ENCODE measurements at regions not wholly inside any gene's neighbourhood (a gene's known extent, or its start where the extent isn't known, plus 50 kb on each side); places are given as distances from the start of the nearest gene placed in this dataset.

DNA sequence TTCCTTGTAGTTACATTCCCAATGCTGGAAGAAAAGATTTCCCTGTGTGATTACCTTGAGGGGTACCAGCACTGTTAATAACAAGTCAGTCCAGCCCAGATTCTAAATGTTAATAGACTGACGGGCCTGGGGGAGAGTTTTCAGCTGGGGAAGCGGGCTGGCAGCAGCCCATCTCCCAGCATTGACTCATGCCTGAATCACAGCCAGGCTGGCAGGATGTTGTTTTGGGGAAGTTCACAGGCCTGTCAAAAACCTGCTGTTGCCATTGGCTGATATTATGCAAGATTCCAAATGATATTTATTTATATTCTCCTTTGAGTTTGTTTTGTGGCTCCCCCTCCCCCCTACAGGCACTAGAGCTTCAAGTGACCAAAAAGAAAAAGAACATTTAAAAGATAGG lies 213.9 kb upstream of the CNR1 start:
- no peak for DNase-seq (ENCODE audit: low spot score)

DNA sequence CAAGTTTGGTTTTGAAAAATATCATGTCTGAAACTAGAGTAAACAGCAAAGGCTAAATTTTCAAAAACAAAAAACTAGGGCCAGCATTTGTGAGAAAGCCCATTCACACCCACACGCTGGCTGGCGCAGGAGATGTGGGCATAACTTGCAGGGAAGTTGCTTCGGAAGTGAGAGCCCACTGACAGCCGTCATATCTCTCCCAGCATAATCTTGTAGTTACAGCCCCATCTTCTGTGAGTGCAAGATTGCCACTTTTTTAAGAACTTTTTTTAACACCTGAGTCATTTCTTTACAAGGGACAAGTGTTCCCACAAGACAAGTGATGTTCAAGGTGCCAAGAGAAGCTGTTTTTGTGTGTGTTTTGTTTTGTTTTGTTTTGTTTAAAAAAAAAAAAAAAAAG lies 212.5 kb upstream of the CNR1 start:
- DNase-seq (ENCODE audit: low spot score): no peak

DNA sequence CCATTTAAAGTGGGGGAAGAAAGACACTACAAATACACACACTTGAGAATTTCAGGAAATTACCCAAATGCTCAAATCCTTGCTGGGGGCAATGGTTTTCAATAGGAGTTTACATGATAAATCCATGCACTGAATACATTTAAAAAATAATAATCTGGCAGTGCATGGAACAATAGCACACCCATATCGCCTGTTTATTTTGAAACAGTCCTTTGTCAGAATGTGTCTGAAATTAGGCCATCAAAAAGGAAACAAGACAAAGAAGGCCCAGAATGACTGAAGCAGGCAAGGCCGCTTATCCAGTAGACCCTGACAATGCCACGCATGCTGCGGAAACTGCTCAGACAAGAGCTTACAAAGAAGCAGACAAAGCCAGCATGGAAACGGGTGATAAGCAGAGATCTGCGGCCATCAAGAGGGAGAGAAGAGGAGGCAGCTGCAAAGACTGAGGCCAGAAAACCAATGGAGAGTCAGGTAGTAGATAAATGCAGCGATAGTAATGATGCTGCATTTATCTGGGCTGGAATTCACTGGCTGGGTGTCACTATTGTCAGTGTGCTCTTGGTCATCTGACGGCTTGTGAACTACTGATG lies 211.9 kb upstream of the CNR1 start:
- DNase-seq (ENCODE audit: low spot score): no peak

DNA sequence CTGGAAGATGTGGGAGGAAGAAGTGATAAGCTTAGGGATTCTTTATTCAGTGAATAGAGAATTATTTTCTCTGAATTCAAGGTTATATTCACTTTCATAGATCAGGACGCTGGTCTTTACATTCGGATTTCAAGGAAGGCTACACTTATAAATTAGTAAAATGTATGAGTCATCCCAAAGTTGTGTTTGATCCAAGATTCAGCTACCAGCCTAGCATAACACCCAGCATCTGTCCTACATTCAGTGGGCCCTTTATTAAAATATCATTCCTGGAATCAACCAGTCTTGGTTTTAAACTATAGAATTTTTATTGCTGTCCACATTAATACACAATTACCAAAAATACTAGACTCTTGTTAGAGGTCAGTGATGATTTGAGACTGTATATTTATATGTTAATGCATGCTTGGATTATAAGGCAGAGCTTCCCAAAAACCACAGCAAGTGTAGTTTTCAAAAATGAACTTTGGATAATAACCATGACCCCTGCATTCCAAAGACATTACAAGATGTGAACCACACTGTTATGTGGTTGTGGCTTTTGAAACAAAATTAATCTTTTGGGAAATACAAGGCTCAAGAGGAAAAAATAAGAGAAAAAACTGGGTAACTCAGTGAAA lies 210.7 kb upstream of the CNR1 start:
- DNase-seq (ENCODE audit: low spot score): no peak

DNA sequence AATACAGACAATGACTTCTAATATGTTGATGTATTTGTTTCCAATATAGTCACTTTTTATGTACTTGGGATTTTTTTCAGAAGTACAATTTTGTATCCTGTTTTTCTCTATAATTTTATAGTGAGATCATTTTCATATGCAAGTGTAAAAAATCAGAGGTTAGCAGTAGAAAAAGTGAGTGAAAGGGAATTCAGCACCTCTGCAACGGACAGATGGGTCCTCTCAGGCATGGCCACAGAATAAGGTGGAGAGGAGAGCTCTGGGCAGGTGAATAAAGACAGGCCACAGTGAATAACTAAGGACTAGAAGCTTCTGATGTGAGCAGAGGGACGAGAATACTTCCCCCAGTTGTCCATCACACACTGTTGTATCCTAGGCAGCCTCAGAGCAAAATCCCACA lies 210.1 kb upstream of the CNR1 start:
- no peak for DNase-seq (ENCODE audit: low spot score)

DNA sequence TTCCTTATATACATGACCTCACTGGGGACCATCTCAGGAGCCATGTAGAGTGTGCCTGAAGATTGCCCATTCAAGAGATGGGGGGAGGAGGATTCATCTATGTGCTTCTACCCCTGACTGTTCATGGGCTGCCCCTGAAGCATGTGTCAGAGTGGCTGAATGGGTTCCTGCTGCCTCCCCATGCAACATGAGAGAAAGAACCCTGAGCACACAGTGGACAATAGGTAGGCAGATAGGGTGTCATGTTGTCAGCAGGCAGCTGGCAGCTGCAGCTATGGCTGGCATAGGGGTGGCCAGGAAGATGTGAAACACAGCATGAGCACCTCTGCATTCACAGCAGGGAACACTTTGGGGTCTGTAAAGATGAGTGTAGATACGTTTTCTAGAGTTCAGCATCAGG lies 208.4 kb upstream of the CNR1 start:
- DNase-seq (ENCODE audit: low spot score): no peak

DNA sequence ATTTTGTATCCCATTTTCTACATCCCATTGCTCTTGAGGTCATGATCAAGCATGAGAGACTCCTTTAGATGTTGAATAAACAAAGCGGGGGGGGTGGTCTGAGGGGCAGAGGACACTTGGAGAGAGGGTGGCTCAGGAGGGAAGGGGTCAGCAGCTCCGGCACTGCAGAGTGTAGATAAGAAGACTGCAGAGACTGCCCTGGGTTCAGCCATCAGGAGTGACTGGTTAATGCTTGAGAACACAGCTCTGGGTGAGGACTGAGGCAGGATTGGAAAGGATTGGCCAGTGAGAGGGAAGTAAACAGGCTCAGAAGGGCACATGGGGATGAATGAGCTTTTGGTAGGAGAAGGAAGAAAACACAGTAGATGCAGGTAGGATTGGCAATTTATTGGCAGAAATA lies 205.3 kb upstream of the CNR1 start:
- DNase-seq (ENCODE audit: low spot score): no peak

DNA sequence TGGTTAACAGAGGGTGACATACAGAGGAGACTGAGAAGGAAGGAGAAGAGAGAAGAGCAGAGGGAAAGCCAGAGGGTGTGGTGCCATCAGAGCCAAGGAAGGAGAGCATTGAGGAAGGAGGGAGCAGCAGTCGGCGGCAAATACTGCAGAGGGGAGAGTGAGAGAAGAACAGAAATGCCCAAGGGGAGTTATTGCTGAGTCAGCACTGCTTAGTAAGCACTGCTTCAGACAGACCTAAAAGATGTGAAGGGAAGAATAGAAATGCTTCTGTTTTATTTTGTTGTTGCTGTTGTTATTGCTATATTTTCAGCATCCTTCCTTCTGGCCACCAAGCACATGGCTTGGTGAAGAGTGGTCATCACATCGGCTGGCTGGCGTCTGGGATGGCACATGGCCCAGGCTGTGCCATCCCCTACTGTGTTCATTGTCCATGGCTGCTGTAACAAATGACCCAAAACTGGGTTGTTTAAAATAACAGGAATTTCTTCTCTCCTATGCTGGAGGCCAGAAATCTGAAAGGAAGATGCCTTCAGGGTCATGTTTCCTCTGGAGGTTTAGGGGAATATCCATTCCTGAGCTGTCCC lies 204.1 kb upstream of the CNR1 start:
- DNase-seq (ENCODE audit: low spot score): no peak

DNA sequence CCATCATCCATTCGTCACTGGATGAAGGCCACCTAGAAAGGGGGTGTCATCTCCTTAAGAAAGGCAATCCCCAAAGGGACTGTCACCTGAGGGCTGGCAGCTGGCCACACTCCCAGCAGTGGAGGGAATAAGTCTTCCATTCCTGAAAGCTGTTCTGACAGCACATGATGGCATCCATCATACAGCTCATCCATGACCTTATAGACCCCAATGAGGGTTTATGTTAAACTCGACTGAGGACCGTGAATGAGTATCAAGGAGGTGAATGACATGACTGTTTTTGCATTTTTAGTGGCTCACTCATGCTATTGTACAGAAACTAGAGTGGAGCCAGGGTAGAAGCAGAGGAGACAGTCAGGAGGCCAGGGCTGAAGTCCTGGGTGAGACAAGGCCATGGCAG lies 203.1 kb upstream of the CNR1 start:
- no peak for DNase-seq (ENCODE audit: low spot score)

DNA sequence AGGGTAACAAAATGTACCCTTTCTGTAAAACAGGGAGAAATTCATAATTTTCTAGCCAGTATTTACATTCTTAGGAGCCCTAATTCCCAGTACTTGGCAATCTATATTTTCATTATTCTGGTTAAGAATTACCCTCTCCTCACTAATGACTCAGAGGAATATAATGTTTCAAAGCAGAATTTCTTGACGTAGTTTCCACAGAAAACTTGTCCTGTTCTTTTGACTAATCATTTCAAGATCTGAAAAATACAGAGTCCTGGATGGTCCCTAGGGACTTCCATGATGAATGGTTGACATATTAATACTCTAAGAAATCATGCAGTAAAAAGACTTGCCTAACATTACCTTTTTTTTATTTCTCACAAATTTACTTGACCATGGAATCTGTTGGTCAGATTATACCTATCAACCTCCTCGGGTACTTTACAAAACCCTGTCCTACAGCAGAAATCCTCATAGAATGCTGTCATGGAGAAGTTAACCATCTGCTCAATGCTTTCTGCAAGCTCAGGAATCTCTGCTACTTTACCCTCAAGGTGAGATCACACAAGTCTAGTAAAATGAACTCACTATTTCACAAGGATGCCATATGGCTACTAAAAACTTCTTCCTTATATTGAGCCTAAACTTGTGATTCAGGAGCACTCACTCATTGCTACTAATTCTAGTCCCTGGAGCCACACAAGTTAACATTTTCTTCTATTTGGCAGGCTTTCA lies 202.1 kb upstream of the CNR1 start:
- no peak for DNase-seq (ENCODE audit: low spot score)

DNA sequence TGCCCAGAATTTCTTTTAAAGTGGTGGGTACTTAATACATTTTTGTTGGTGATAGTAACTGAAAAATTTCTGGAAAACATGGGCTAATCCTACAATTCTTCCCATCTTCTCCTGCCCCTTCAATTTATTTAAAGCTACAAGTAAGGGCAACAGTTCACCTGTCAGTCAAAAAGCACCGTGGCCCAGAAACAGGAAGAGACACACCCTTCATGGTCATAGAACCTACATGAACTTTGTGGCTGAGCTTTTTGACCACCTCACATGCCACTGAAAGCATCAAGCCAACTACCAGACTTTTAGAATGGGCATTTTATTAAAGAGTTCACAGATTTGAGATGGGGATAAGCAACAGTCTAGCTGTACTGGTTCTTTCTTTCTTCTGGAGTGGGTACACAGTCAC lies 201.1 kb upstream of the CNR1 start:
- DNase-seq (ENCODE audit: low spot score): no peak

DNA sequence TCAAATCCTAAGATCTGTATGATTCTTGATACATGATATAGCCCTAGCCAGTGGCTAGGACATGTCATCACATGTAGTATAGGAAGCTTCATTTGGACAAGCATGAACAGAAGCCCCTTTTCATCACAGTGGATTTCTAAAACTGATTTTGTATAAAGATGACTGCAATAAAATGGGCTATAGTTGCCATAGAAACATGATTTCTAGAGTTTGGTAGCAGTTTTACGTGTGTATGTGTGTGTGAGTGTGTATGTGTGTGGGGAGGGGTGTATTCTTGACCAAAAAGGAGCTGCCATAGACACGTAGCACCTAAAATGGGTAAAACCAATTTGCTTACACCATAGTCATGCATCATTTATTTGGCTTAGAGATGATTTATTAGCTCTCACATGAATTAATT lies 200.5 kb upstream of the CNR1 start:
- no peak for DNase-seq (ENCODE audit: low spot score)

DNA sequence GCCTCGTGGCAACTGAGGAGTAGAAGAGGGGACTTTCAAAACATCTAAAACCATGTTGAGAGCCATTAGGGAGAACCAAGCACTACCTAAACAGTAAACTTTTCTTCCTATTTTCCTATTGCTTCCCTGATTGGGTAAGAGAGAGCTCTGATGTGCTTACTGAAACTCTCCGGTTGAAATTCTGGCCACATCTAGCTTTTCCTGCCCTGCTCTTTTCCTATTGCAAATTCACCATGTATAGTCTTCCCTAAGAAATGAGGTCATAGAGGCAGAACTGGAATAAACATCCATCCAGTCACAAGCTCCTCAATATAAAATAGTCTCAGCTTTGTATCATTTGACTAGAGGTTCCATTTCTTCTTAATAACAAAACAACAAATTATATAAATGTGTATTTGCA lies 199.5 kb upstream of the CNR1 start:
- DNase-seq (ENCODE audit: low spot score): no peak

DNA sequence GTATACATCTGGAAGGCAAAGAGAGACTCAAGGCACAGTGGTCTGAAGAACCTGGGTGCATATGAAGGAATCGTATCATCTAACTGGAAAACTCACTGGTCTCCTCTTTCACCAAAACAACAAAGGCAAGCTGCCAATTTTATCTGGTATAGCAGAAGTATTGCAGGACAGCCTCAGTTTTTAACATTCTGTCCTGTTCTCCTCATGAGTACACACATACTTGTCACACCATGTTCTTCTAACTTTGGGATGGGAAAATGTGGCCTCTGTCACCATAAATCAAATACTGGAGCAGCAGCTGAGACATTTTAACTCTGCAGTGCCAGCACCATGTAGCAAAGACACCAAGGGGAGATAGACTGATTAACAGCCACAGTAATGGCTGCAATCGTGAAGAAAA lies 199.1 kb upstream of the CNR1 start:
- DNase-seq (ENCODE audit: low spot score): no peak

DNA sequence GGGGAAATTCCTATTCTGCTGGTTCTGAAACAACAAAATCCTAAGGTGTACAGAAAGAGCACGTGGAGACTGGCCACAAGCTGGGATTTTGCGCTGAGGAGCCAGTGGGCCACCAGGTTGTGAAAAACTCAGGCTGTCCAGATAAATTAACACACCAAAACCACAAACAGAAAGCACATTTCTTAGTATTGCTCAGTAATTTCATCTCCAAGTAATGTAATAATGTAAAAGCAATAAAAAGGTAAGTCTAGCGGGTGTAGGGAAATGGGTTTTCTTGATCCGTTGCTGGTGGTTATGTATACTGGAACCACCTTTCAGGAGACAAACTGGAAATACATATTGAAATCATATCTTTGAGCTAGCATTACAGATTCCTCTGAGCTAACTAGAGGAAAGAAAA lies 195.6 kb upstream of the CNR1 start:
- no peak for DNase-seq (ENCODE audit: low spot score)

DNA sequence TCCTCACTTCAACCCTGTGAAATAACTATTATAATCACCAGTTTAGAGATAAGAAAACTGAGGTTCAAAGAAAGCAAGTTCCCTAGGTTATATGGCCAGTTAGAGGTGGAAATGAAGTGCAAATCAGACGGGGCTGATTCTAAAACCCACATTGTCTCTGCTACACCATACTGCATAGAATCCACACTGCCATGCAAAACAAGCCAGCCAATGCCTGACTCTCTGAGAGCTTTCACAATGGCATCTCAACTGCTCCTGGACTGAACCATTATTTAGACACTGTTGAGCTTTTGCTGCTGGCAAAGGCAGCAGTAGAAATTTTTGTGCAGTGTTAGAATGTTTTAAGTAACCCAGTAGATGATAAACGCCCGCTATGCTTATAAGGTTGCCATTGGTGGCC lies 195.2 kb upstream of the CNR1 start:
- no peak for DNase-seq (ENCODE audit: low spot score)

DNA sequence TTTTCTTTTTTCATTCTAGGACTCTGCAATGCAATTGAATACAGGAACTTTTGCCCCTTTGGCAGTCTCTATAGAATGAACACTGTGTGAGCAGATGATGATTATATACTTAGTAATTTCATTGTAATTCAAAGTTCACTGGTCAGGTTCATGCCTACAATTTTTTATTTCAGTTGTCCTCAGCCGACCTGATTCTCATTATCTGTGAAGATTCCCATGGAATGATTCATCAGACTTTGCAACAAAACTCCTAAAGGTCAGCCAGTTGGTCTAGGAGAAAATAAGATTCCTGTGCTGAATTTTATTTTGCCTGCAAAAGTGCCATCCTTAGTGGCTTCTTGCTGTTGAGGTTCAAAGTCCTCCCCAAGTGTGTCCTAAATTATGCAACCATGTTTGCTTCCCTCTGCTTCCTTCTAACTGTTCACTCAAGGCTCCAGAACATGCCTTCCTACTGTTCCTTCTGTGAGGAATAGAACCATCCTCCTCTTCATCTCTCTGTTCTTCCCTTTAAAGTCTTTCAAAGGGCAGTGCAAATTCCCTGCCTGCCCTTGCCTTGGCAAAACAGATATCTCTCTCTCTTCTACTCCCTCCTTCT lies 194.2 kb upstream of the CNR1 start:
- DNase-seq (ENCODE audit: low spot score): no peak

DNA sequence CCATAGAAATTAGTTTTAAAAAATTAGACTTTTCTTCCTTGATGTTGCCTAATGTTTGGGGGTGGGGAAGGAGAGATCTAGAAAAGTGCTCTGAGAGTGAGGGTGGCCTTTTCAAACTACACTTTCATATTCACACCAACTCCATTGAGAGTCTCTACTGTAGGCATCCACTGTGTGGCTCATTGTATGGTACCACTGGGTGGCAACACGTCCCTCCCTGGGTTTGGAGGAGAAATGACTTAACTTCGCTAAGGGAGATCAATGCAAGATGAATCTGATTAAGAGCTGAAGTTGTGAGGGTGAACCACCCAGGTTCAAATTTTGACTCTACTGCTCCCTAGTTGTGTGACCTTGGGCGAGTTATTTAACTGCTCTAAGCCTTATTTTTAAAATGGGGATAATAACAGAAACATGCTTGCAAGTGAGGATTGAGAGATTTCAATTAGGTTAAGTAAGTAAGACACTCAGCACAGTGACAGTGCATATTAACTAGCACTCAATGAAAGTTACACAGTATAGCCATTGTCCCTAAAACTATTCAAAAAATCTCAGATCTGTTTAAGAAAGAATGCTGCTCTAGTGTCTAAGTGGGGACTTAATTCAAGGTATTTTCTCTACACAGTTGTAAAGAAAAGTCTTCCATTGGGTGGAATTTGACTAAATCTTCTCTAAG lies 193.5 kb upstream of the CNR1 start:
- DNase-seq (ENCODE audit: low spot score): no peak

DNA sequence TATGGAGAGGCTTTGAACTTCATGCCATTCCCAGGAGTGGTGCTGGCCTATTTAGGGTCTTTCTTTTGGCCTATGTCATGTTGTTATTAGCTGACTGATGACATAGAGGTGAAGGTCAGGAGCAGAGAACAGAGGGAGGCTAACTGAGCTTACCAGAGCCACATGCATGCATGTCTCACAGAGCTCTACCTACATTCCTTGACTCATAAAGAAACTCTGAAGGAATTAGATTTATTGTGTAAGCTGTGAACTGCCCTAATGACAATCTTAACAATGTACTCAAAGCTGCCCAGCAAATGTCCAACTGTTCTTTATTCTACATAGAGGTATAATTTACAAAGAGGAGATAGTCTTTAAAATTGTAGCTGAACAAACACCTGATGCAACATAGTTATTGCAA lies 192.7 kb upstream of the CNR1 start:
- DNase-seq (ENCODE audit: low spot score): no peak

DNA sequence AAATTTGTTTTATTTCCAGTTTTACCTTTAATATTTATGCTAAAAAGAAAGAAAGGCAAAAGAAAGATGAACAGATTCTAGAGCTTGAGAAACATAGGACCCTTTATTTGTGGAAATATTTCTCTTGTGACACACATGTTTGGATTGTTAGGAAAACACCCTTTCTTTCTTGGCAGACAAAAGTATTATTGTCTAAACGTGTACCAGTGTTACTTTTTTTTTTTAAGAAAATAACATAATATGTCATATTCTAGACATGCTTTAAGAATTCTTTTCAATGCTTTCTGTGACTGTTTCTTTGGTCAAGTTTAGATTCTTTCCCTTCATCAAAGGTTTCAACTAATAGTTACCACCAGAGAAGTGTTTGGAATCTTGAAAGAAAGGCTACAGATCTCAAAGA lies 183.4 kb upstream of the CNR1 start:
- DNase-seq (ENCODE audit: low spot score): no peak

DNA sequence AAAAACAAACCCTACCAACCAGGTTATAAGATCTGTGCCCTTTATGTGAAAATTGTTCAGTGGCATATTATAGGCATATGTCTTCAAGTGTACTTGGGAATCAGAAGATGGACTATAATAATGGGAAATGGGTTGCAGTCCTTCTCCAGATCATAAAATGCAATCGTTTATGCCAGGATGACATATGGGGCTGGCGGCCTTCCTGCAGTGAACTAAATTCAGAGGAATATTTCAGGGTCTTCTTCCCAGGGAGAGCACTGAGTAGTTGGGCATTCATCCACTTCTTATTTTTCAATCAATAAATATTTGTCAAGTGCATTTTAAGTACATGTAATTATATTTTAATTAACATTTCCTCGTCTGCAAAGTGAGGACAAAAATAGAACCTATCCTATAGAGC lies 176.2 kb upstream of the CNR1 start:
- DNase-seq (ENCODE audit: low spot score): no peak

DNA sequence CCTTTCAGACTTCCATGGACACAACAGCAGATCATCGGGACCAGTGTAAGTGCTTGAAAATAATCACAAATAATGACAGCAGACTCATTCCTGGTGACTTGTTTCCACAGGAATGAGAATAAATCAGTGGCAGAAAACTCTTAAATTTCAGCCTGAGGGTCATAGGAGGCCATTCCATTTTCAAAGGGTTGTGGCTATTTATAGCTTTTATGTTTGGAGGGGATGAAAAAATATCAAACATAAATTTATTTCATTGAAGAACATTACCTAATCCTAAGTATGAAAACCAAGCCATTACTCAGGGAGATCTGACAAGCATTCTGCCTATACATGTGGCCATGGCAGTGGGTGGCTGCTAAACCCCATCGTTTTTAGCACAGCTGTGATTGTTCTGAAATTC lies 173.6 kb upstream of the CNR1 start:
- no peak for DNase-seq (ENCODE audit: low spot score)

DNA sequence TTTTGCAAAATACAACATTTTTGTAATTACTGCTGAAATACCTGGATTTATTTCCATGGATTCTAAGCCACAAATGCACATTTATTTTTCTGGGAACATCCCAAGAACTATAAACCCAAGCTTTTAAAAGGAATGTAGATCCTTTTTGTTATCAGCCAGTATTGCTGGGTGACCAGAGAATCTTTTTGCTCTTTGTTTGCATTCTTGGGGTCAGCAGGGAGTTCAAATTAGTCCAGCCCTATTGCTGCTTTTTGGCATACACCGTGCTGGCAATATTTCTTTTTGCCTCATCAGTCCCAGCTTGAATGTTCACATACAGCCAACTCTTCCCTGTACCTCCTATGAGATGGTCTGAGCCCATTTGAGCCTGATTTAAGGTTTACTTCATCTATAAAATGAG lies 155.2 kb upstream of the CNR1 start:
- DNase-seq (ENCODE audit: low spot score): no peak
